Activated CD8-positive, alpha-beta T cell treated with anti-CD3 and anti-CD28 coated beads for 36 hours (primary cell): ENCODE measurements at regions not wholly inside any gene's neighbourhood (a gene's known extent, or its start where the extent isn't known, plus 50 kb on each side); places are given as distances from the start of the nearest gene placed in this dataset.
"Not testable (repeated sequence)": the region's sequence is repeated elsewhere in the genome, so short reads cannot be mapped to it uniquely, and the experiment has no call there.

Source experiments
- ATAC-seq: fragments of 200-7000 bp; cut with Tn5 transposase; one replicate; pipeline ENCODE4 v1.10.0; 2021; ENCODE audit warnings: mild to moderate bottlenecking, moderate library complexity
- CTCF ChIA-PET: fragments of 350-600 bp; sonication (Branson Sonifier 250); formaldehyde crosslinking; loops from one replicate; lab custom pipeline; 2021; ENCODE audit warnings: antibody characterized with exemption; lab: Charles Lee
- POLR2A ChIA-PET: fragments of 350-600 bp; sonication (Branson Sonifier 250); formaldehyde crosslinking; loops from one replicate; lab custom pipeline; 2021; ENCODE audit warnings: antibody characterized with exemption; lab: Charles Lee
- DNase-seq: peaks from one replicate; pipeline ENCODE4 v3.0.0-alpha.2; 2020
- H3K27ac Mint-ChIP-seq: one replicate; pipeline ENCODE4 v1.8.0; 2021; ENCODE audit warnings: mild to moderate bottlenecking, mixed read lengths
- H3K27me3 Mint-ChIP-seq: one replicate; pipeline ENCODE4 v1.8.0; 2021; ENCODE audit warnings: mixed read lengths
- H3K36me3 Mint-ChIP-seq: one replicate; pipeline ENCODE4 v1.8.0; 2021; ENCODE audit warnings: low read depth, mixed read lengths
- H3K4me1 Mint-ChIP-seq: one replicate; pipeline ENCODE4 v1.8.0; 2021; ENCODE audit warnings: low read depth, mixed read lengths
- H3K4me3 Mint-ChIP-seq: one replicate; pipeline ENCODE4 v1.8.0; 2021; ENCODE audit warnings: mild to moderate bottlenecking, moderate library complexity, mixed read lengths
- H3K9me3 Mint-ChIP-seq: one replicate; pipeline ENCODE4 v1.8.0; 2021; ENCODE audit warnings: mixed read lengths
- CTCF ChIP-seq: fragments of 200-600 bp; IDR thresholded peaks from one replicate; pipeline ENCODE4 v1.8.0; 2022; ENCODE audit warnings: antibody characterized with exemption, mild to moderate bottlenecking
- intact Hi-C: fragments of 100-400 bp; cut with micrococcal nuclease; formaldehyde crosslinking; loops from one replicate; pipeline ENCODE4 v1.10.0; 2022

- DNase-seq (no peak), ATAC-seq (no peak)
- H3K36me3 Mint-ChIP-seq = no peaks in the 10 kb centered on the region
- no peak overlapping the region for H3K4me3 Mint-ChIP-seq
- no peaks in the 10 kb centered on the region for H3K4me1 Mint-ChIP-seq
- CTCF ChIA-PET = no interaction called here
- H3K9me3 Mint-ChIP-seq = no peaks in the 10 kb centered on the region
- TF ChIP-seq CTCF = no peak
- H3K27ac Mint-ChIP-seq = no peak overlapping the region
- peaks cover 2% of the 10 kb centered on the region for H3K27me3 Mint-ChIP-seq
- intact Hi-C loops = no loop called here
- POLR2A ChIA-PET = interaction anchor here (0.6 kb wide), 1 partner anchor 318 kb away, joined by 5 read pairs; no protein-coding TSS in a partner anchor
Measured at GRCh38 chr2:2773692-2774091, 442.6 kb upstream of the MYT1L start.

- H3K4me3 Mint-ChIP-seq, CTCF ChIA-PET, intact Hi-C loops, H3K27ac Mint-ChIP-seq, H3K4me1 Mint-ChIP-seq, ATAC-seq, H3K36me3 Mint-ChIP-seq, H3K27me3 Mint-ChIP-seq, DNase-seq, H3K9me3 Mint-ChIP-seq: not testable (repeated sequence)
- POLR2A ChIA-PET = interaction anchor here (0.6 kb wide), 1 partner anchor 317 kb away, joined by 5 read pairs; no protein-coding TSS in a partner anchor
Measured at GRCh38 chr2:2773080-2773479, 442.0 kb upstream of the MYT1L start.

GRCh38 chr2:2771721-2772411, 440.8 kb upstream of the MYT1L start:
- DNase-seq (no peak), ATAC-seq (no peak)
- Mint-ChIP-seq H3K4me1 (no peaks in the 10 kb centered on the region), H3K36me3 (no peaks in the 10 kb centered on the region), H3K27ac (no peak overlapping the region), H3K4me3 (no peak overlapping the region), H3K9me3 (no peaks in the 10 kb centered on the region), H3K27me3 (peaks cover 2% of the 10 kb centered on the region)
- POLR2A ChIA-PET = no interaction called here
- CTCF ChIA-PET = no interaction called here
- intact Hi-C loops = no loop called here
- TF ChIP-seq CTCF = no peak

GRCh38 chr2:2769481-2770431, 438.7 kb upstream of the MYT1L start:
- intact Hi-C loops = no loop called here
- no peaks in the 10 kb centered on the region for H3K9me3 Mint-ChIP-seq
- ChIA-PET POLR2A (no interaction called here), CTCF (no interaction called here)
- peaks cover 2% of the 10 kb centered on the region for H3K27me3 Mint-ChIP-seq
- no peaks in the 10 kb centered on the region for H3K4me1 Mint-ChIP-seq
- ATAC-seq = no peak
- no peak for TF ChIP-seq CTCF
- no peak overlapping the region for H3K4me3 Mint-ChIP-seq
- DNase-seq = no peak
- H3K27ac Mint-ChIP-seq = no peak overlapping the region
- no peaks in the 10 kb centered on the region for H3K36me3 Mint-ChIP-seq

GRCh38 chr2:2768476-2768875, 437.4 kb upstream of the MYT1L start:
- ATAC-seq (no peak), DNase-seq (no peak)
- Mint-ChIP-seq H3K27ac (no peak overlapping the region), H3K4me3 (no peak overlapping the region), H3K36me3 (no peaks in the 10 kb centered on the region), H3K4me1 (no peaks in the 10 kb centered on the region), H3K9me3 (no peaks in the 10 kb centered on the region), H3K27me3 (peaks cover 2% of the 10 kb centered on the region)
- ChIA-PET CTCF (no interaction called here), POLR2A (no interaction called here)
- intact Hi-C loops = no loop called here
- no peak for TF ChIP-seq CTCF
